ENCODE measurements at regions not wholly inside any gene's neighbourhood (a gene's known extent, or its start where the extent isn't known, plus 50 kb on each side); places are given as distances from the start of the nearest gene placed in this dataset.
A peak's percentile ranks its signal among the peaks of the same experiment; 100 is the strongest.
"Not testable (repeated sequence)": the region's sequence is repeated elsewhere in the genome, so short reads cannot be mapped to it uniquely, and the experiment has no call there.

DNA sequence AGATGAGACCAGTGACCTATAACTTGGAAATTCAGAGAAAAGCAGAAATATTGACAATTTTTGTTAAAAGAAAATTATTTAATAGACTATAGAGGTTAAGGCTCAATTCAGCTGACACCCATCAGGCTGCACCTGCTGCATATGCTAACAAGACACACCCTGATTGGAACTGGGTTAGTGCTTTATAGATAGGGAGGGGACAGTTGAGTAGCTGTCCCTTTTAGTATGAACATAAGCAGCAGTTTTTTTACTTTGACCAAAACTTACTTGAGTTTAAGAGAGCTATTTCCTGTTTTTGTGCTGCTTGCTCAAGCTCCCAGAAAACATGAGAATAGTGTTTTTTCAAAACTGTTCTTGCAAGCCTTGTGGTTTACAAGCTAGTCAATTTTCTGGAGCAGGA is 292.6 kb downstream of the LRRC3B start:
- peak overlapping the region in 1 of 8 donors; percentile 22 for H3K27ac ChIP-seq
- peaks cover 0 to 4% (median 0%) of the 10 kb centered on the region in 8 donors for H3K9me3 ChIP-seq
- H3K36me3 ChIP-seq, result no peaks in the 10 kb centered on the region
- TF ChIP-seq, protein P1, sequence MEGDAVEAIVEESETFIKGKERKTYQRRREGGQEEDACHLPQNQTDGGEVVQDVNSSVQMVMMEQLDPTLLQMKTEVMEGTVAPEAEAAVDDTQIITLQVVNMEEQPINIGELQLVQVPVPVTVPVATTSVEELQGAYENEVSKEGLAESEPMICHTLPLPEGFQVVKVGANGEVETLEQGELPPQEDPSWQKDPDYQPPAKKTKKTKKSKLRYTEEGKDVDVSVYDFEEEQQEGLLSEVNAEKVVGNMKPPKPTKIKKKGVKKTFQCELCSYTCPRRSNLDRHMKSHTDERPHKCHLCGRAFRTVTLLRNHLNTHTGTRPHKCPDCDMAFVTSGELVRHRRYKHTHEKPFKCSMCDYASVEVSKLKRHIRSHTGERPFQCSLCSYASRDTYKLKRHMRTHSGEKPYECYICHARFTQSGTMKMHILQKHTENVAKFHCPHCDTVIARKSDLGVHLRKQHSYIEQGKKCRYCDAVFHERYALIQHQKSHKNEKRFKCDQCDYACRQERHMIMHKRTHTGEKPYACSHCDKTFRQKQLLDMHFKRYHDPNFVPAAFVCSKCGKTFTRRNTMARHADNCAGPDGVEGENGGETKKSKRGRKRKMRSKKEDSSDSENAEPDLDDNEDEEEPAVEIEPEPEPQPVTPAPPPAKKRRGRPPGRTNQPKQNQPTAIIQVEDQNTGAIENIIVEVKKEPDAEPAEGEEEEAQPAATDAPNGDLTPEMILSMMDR (IDR thresholded peaks at IDR 0.05 in 8 of 11, conservative IDR thresholded peaks at IDR 0.05 in 3 of 11), result no peak
- no peak for TF ChIP-seq POLR2A (IDR thresholded peaks at IDR 0.05)
- TF ChIP-seq POLR2AphosphoS5 (IDR thresholded peaks at IDR 0.05), result no peak
- intact Hi-C loops (cut with DNase I; ENCODE audit: low total_unique reads), result no loop called here
- peaks cover 0 to 7% (median 0%) of the 10 kb centered on the region in 6 donors for H3K4me1 ChIP-seq
- H3K27me3 ChIP-seq (replicated peaks in 1 of 7), result no peaks in the 10 kb centered on the region
- H3K4me3 ChIP-seq, result no peak overlapping the region
- no peak for DNase-seq

DNA sequence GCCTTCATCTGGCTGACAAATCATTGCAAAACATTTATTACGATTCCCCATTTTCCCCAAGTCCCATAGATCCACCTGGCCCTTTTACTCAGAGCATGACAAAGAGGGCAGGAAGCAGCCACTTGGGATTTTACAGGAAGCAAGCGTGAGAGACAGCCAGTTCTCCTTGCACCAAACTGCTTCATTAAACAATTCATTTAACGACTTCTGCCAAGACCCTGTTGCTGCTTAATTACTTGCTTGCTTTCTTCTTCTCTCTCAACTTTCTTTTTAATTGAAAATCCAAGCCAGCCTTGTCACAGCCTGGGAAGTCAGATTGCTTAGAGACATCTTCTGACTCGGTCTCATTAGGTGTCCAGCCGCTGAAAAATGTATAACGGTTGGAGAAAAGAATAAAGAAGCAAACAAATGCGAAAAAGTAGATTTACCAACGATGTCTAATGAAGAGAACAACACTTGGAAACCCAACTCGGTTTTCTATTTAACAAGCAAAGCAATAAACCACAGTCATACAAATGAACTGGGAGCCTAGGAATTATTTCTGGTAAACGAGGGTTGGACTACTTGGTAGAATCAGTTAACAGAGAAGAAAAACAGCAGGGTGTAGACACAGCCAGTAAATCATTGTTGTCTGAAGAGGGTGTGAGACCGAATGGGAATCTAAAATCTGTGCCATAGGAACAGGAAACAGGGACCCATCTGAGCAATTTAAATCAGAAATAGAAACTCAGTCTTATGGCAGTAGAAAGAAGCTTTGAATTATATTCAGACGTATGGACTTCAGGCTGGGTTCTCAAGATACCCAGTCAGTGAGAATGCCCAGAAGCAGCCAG is 298.3 kb downstream of the LRRC3B start:
- H3K36me3 ChIP-seq, result no peaks in the 10 kb centered on the region
- 30 to 45% (median 39%) methylated on average over 12 of the region's 12 CpGs for WGBS, 5 donors
- H3K4me1 ChIP-seq, result no peaks in the 10 kb centered on the region
- H3K9me3 ChIP-seq, result peaks cover 0 to 7% (median 0%) of the 10 kb centered on the region in 8 donors
- H3K27me3 ChIP-seq (replicated peaks in 1 of 7), result no peaks in the 10 kb centered on the region
- DNase-seq, result no peak
- no peak for TF ChIP-seq POLR2A (IDR thresholded peaks at IDR 0.05)
- TF ChIP-seq POLR2AphosphoS5 (IDR thresholded peaks at IDR 0.05), result no peak
- TF ChIP-seq, protein P1 (IDR thresholded peaks at IDR 0.05 in 8 of 11, conservative IDR thresholded peaks at IDR 0.05 in 3 of 11), result no peak
- intact Hi-C loops (cut with DNase I; ENCODE audit: low total_unique reads), result no loop called here
- H3K4me3 ChIP-seq, result no peak overlapping the region
- H3K27ac ChIP-seq, result peak overlapping the region in 2 of 8 donors; percentile 23 to 36

DNA sequence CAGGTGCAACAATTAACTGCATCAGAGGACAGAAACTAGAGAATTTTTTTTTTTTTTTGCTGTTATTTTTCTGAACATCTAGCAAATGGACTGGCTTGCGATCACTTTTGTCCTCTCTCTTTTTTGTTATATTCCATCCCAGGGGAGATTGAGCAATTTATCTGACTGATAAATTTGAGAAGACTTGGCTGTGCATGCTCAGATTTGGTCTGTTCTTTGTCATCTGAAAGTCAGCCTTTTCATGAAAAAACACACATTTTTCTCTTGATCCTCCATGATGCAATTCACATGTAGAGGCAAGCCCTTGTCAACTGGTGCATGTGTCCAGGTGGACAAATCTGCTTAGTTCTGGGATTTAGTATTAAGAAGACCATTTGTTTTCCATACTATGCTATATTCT is 309.3 kb downstream of the LRRC3B start:
- Histone ChIP-seq H3K4me1 (no peaks in the 10 kb centered on the region), H3K36me3 (no peaks in the 10 kb centered on the region), H3K27me3 (replicated peaks in 1 of 7) (no peaks in the 10 kb centered on the region), H3K4me3 (no peak overlapping the region), H3K9me3 (peaks cover 0 to 11% (median 0%) of the 10 kb centered on the region in 8 donors), H3K27ac (no peak overlapping the region)
- TF ChIP-seq, protein P1 (IDR thresholded peaks at IDR 0.05 in 8 of 11, conservative IDR thresholded peaks at IDR 0.05 in 3 of 11), result no peak
- TF ChIP-seq POLR2A (IDR thresholded peaks at IDR 0.05) (no peak), POLR2AphosphoS5 (IDR thresholded peaks at IDR 0.05) (no peak)
- WGBS, 5 donors, result 0 to 91% (median 84%) methylated on average over 1 of the region's 1 CpG
- intact Hi-C loops (cut with DNase I; ENCODE audit: low total_unique reads), result no loop called here
- DNase-seq, result no peak

- WGBS, 5 donors, result 74 to 88% (median 81%) methylated on average over 3 of the region's 3 CpGs
Measured at GRCh38 chr3:26932752-26933151, 310.2 kb downstream of the LRRC3B start.

DNA sequence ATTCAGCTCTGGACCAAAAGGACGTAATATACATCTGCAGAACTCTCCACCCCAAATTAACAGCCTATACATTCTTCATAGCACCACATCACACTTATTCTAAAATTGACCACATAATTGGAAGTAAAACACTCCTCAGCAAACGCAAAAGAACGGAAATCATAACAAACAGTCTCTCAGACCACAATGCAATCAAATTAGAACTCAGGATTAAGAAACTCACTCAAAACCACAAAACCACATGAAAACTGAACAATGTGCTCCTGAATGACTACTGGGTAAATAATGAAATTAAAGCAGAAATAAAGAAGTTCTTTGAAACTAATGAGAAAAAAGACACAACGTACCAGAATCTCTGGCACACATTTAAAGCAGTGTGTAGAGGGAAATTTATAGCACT is 322.9 kb downstream of the LRRC3B start:
- H3K4me1 ChIP-seq; H3K27me3 ChIP-seq (replicated peaks in 1 of 7); H3K27ac ChIP-seq; intact Hi-C loops (cut with DNase I; ENCODE audit: low total_unique reads); DNase-seq; H3K36me3 ChIP-seq; H3K4me3 ChIP-seq: not testable (repeated sequence)
- H3K9me3 ChIP-seq, result peaks cover 0 to 45% (median 32%) of the 10 kb centered on the region in 8 donors
- 74 to 85% (median 78%) methylated on average over 4 of the region's 4 CpGs for WGBS, 5 donors

More at GRCh38 chr3:26932752-26933151, 310.2 kb downstream of the LRRC3B start:
- no peaks in the 10 kb centered on the region for H3K27me3 ChIP-seq (replicated peaks in 1 of 7)
- H3K4me3 ChIP-seq, result no peak overlapping the region
- peaks cover 0 to 6% (median 0%) of the 10 kb centered on the region in 8 donors for H3K9me3 ChIP-seq
- TF ChIP-seq, protein P1 (IDR thresholded peaks at IDR 0.05 in 8 of 11, conservative IDR thresholded peaks at IDR 0.05 in 3 of 11), result no peak
- TF ChIP-seq POLR2A (IDR thresholded peaks at IDR 0.05), result no peak
- no peak for TF ChIP-seq POLR2AphosphoS5 (IDR thresholded peaks at IDR 0.05)
- H3K27ac ChIP-seq, result no peak overlapping the region
- intact Hi-C loops (cut with DNase I; ENCODE audit: low total_unique reads), result no loop called here
- no peaks in the 10 kb centered on the region for H3K36me3 ChIP-seq
- DNase-seq, result no peak
- no peaks in the 10 kb centered on the region for H3K4me1 ChIP-seq
